Dermis microvascular lymphatic vessel endothelial cell (primary cell): ENCODE measurements at regions not wholly inside any gene's neighbourhood (a gene's known extent, or its start where the extent isn't known, plus 50 kb on each side); places are given as distances from the start of the nearest gene placed in this dataset.

Experiments used
- DNase-seq, 2 donors: peaks; one replicate each; pipeline versions ENCODE4 v3.0.0 to v3.0.0-alpha.2; 2010; ENCODE audit warnings: low read depth in 2 of 2

GRCh38 chr7:130910949-130911944, 177.2 kb upstream of the KLF14 start:
- peak in 1 of 2 donors; percentile 79 for DNase-seq

- DNase-seq: peak in 1 of 2 donors; percentile 75
Measured at GRCh38 chr7:130912082-130912861, 178.3 kb upstream of the KLF14 start.

DNA sequence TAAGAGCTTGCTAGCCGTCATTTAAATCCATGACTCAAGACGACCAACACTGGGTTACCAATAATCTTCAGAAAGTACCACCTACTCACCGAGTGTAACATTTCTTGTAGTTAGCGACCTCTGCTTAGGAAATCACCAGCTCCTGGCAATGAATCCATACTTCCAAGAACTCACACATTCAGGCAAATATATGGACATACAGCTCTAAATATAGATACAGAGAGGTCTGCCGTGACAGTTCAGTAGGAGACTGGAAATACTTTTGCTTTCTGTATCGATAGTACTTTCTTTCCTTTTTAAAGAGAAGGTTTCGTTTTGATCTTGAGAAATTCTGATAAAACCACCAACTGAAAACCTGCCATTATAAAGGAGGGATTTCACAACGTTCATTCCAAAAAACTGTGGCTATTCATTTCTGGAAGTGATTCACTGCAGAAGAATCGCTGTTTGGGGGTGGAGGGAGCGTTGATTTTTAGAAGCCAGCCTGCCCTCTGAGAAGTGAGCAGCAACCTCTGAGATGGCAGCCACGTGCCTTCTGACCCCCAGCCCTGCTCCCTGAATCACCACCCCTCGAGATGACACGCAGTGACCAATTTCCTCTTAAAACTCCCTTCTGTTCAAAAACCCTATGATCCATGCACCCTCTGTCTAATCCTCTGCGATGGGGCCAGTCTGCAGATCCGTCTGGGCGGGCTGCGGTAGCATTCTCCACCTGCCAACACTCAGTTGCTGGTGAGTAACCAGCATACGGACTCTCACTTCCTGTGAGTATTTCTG, 179.0 kb upstream of the KLF14 start:
- peak; percentile 58 to 97 for DNase-seq

DNA sequence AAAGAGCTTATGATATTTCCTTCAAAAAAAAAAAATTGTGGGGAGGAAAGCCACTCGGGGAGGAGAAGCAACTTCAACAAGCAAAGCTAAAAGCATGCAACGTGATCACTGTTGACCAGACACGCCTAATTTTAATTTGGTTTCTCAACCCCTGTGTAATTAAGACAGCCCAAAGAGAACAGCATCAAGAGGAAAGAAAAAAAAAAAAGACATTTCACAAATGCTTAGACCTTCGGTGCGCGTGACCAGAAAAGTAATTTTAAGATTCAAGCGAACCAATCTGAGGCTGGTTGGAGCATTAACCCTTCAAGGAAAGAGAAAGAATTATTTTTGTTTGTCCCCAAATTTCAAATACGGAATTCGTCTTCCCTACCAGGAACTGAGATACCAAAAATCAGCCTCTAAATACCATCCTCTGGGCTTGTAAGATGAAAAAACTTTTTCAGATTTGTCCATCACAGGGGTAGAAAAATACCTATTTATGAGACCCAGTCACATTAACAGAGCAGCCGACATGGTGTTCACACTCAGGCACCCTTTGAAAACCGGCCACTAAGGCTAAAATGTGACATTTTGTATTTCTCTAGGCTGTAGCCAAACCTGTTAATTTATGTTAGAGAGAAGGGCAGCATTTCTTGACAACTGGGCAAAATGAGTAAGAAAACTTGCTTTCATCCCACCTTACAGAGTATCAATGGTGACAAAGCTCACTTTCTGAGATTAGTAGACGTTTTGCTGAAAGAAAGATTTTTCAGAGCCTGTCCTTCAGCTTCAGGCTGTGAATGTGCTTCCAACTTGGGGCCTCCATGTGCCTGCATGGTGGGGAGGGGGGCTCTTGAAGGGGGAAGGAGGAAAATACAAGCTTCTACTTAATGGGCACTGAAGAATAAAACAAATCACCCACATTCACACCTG, 179.9 kb upstream of the KLF14 start:
- no peak for DNase-seq

DNA sequence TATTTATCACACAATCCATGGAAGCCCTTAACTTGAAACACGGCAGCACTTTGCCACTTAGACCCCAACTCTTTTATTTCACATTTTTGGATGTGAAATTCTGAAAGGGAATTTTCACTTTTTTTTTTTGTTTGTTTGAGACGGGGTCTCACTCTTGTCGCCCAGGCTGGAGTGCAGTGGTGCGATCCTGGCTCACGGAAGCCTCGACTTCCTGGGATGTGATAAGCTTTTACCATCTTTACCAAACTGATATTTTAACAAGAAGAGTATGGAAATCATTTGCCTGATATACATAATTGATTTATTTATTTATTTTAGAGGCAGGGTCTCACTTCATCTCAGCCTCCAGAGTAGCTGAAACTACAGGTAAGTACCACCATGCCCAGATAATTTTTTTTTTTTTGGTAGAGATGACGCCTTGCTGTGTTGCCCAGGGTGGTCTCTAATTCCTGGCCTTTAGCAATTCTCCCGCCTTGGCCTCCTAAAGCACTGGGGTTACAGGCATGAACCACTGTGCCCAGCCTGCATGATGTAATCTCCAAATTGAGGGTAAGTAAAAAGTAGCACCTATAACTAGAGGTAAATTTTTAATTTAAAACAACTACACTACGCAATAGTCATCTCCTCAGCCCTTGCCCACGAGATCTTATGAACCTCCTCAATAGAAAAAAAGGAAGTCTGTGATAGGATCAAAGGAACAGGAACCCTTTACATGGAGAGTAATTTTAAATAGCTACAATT, 180.7 kb upstream of the KLF14 start:
- DNase-seq: no peak

DNA sequence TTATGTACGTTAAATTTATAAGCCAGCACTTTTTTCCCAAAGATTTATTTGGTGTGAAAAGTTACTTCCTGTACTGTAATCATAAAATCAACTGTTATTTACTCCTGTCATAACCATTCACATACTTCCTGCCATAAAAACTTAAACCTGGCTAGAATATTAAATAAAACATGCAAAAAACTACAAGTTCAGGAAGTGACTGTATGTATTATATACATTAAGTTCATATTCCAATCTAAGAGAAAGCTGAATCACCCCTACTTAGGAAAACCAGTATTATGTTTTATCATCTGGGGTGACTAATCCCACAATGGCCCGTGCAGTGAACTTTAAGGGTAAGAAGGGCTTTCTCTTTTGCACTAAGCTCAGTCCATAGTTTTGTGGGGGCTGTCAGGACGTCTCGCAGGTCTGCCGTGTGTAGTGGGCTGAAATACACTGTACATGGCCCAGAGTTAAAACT, 183.7 kb upstream of the KLF14 start:
- DNase-seq: peak in 1 of 2 donors; percentile 72

GRCh38 chr7:130918129-130919052, 184.4 kb upstream of the KLF14 start:
- no peak for DNase-seq

GRCh38 chr7:130919316-130920103, 185.5 kb upstream of the KLF14 start:
- DNase-seq: no peak

GRCh38 chr7:130920122-130920521, 186.1 kb upstream of the KLF14 start:
- no peak for DNase-seq

GRCh38 chr7:130921391-130922180, 187.6 kb upstream of the KLF14 start:
- DNase-seq: peak; percentile 57 to 91

- no peak for DNase-seq
Measured at GRCh38 chr7:130922206-130923112, 188.5 kb upstream of the KLF14 start.

DNA sequence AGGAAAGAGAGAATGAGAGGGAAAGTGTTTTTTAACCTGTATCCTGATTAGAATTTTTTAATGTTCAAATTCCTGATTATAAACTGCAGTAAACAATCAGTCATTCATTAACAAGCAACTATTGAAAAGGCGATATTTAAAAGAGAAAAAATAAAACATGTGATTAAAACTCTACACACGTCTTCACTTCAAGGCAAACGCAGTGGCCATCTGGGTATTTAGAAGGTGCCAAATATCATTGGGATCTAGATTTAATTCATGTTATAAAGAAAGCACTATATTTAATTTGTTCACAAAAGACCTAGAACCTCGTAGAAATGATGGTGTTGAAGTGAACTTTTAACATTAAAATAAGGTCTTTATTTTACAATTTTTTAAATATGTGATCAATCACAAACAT, 189.4 kb upstream of the KLF14 start:
- no peak for DNase-seq

DNA sequence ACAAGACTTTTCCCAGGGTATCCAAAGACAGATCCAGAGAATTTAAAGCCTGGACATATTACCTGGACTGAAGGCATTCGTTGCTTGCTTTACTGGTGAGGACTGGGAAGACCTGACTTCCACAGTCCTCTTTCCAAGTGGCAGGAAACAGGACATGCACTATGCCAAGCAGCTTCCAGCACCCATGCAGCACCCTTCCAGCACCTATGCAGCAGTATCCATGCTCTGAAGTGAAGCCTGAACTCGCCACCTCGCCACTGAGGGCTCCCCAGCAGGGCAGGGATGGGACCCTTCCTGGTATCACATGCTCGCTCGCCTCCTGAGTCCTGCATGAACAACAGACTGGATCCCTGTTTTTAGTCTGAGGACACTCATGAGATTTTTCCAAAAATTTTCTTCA, 189.9 kb upstream of the KLF14 start:
- DNase-seq: no peak

DNA sequence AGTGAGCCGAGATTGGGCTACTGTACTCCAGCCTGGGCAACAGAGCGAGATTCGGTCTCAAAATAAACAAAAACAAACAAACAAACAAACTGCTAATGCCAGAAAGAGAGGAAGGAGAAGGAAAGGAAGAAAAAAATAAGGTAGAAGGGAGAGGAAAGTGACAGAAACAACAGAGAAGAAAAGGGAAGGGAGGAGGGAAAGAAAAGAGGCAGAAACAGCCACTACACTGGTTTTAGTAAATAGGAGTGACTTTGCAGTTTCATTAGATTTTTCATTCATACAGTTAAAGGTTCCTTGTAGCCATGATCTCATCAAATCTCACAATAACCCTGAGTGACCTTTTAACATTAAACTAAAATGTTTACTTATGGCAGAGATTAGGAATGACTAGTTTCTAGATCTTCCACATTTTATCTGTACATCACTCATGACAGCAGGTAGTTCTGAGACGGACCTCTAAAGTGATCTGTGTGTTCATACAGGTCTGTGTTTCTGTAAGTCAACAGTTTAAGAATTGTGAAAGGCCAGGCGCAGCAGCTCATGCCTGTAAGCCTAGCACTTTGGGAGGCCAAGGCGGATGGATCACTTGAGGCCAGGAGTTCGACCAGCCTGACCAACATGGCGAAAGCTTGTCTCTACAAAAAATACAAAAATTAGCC, 191.3 kb upstream of the KLF14 start:
- no peak for DNase-seq

GRCh38 chr7:130926001-130926691, 192.1 kb upstream of the KLF14 start:
- DNase-seq: no peak
